HG03139 (cell line): ENCODE measurements at regions not wholly inside any gene's neighbourhood (a gene's known extent, or its start where the extent isn't known, plus 50 kb on each side); places are given as distances from the start of the nearest gene placed in this dataset.

Source experiments
- ATAC-seq: cut with Tn5 transposase; IDR thresholded peaks from one replicate; pipeline ENCODE4 v1.9.1; 2021; ENCODE audit not compliant: unreplicated experiment

DNA sequence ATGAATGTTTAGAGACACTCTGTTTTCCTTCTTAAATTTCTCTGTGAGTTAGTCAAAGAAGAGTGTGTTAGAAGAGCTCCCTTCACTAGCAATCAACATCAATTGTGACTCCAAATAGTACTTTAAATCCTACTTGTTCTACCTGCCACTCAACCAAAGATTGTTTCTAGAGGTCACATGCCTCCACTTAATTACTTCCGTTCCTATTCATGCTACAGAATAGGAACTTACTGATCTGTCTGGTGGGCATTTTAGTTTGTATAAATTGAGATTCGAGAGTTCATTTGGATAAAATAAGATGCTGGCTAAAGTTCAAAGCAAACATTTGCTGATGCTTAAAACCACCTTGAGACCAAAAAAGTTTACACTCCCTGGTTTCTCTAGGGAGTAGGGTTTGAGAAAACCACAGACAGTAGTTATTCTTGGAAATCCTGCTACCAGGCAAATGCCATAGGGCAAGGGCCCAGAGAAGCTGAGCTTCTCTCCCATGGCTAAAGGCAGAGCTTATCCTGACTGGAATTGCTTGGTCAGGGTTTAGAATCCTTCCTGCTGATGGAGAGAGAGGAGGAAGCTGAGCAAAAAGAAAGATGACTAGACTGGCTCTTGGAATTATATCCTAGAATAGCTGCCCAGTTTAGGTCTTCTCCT is 389.6 kb upstream of the ATP2B1 start:
- no peak for ATAC-seq

DNA sequence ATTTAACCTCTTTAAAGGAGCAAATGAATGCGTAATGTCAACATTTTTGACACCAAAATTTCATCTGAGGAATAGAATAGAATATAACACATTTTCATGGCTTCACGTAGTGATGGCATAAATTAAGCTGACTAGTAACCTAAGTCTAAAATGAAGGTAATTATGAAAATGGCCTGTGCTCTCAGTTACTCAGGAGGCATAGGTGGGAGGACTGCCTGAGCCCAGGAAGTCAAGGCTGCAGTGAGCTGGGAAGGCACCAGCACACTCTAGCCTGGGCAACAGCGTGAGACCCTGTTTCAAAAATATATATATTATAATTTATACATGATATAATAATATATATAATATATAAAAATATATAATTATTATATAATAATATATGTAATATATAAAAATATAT is 383.2 kb upstream of the ATP2B1 start:
- no peak for ATAC-seq

DNA sequence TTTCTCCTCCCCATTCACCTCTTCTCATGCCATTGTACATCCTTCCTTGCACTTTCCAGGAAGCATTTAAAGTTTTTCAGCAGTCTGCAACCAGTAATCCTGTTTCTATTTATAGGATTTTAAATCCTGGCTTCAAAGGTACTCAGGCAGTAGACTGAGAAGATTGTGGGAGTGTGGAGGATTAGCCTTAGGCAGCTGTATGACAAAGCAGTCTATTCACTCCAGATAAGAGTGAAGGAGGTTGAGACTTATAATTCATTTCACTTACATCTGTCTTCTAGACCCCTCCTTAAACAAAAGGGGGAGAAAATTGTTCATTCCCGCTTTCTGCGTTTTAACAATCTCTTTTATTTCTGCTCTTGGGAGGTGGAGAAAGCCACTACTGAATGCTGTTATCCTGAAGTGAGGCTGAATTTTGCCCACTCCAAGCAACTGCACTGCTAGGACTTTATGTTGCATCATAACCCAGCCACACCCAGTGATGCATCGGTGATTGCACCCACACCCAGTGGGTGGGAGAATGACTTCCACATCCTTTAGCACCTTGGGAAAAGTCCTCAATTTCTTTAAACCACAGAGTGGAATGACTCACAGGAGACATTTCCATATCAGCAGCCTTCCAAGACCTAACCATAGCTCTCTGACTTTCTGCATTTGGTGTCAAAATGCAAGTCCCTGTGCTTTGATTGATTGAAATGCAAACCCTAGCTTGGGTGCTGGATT is 382.5 kb upstream of the ATP2B1 start:
- no peak for ATAC-seq

DNA sequence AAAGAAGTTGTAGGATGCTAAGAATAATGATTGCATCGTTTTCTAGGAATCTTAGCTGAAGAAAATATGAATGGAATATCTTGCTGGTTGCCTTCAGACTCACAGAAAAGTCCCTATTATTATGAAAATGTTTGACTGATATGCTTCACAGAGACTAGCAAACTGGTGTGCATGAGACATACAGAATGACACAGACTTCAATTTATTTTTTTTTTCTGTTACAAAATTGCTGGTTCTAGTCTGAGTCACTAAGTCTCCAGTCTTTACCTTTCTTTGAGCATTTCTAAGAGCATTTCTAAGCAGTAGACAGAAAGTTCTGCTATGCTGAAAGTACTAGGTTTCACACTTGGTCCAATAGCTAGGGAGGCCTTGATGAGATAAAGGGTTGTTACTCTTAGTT is 377.6 kb upstream of the ATP2B1 start:
- ATAC-seq: no peak

DNA sequence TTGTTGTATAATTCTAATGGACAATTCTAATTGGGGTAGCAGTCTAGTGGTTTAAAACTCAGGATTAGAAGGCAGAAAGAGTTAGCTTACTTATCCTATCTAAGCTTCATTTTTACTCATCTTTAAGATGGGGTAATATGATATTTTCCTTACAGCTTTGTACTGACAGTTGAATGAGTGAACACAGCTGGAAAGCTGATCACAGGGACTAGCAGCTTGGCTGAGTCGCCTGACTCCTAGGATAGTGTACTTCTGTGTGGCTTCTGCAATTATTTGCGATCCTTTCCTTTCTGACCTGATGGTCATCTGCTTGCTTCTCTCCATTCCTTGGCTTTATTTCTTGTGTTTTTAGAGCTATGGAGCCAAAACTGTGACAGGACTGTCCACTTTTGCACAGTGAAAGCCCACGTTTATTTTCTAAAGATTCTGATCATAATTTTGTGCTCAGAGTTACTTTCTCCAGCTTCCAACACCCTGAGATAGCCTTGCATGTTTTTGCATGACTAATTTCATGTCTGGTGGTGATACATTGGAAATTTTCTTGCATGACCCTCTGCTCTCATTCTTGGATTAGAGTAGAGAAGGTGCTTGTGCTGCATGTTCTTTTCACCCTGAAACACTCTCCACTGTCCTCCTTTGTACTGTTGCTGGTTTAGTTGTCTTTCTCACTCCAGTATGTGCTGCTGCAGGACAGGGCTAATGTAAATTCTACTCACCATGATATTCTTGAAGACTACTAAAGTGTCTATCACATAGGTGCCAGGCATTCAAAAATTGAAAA is 377.0 kb upstream of the ATP2B1 start:
- no peak for ATAC-seq

DNA sequence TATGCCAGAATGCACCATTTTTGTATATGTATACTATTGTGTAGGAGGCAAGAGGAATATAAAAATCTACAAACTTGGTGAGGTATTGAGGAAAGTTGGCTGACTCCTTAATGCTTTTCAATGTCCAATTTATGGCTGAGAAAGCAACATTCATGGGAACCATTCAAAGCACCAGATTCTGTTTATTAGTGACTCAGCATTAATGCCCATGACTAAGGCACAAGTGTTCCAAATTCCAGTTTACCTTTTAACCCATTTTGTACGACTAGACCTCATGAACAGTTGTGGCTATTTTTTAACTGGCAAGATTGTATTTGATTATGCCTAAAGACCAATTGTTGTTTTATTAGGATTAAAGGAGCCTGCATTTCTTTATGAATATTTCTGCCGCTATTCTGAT is 375.4 kb upstream of the ATP2B1 start:
- ATAC-seq: no peak

DNA sequence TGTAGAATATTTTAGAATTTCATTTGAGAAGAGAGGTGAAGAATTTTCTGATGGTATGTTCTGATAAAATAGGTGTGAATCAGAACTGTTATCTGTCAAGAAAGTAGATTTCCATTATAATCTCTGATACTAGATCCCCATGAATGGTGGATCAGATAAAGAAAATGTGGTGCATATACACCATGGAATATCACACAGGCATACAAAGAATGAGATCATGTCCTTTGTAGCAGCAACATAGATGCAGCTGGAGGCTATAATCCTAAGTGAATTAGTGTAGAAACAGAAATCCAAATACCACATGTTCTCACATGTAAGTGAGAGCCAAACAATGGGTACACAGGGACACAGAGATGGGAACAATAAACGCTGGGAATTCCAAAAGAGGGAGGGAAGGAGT is 372.0 kb upstream of the ATP2B1 start:
- no peak for ATAC-seq

DNA sequence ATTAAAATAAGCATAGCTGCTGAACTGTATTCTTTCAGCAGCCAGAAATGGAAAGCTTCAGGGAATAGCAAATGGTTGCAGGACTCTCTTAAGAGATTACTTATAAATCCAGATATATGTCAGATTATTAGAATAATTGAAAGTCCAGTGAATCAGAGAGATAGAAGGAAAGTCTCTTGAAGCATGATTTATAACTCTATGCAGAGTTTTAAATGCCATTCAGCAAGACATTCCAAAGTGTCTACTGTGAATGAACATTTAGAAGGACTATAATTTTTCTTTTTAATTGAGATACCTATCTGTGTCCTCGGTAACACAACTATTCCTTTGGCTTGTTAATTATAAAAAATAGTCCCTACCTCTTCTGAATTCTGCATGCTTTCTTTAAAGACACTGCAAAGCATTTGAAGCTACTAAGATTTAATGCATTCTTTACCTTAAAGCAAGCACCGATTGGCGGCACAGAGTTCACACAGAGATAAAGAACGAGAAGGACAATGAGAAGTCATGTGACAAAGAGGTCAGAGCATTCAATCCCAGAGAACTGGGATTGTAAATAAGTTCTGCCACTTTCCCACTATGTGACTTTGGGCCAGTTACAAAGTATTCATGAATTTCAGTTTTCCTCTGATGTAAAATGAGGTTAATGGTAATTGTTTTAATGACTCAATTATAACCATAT is 371.0 kb upstream of the ATP2B1 start:
- ATAC-seq: no peak

DNA sequence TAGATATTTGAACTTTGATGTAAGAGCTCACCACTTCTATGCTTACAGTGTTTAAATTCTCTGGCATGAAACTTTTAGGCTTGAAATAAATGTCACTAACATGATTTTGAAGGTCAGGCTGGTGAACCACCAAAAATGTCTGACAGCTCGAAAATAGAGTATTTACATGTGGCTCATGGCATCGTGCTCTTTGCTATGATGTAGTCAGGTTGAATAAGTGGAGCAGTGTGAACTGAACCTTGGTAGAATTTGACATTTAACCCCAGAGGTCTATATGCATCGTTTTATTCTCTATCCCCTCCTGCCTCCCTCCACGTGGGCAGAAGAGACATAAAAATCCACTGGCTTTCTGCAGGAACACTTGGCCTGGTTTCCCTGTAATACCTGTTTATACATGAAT is 369.7 kb upstream of the ATP2B1 start:
- ATAC-seq: no peak

DNA sequence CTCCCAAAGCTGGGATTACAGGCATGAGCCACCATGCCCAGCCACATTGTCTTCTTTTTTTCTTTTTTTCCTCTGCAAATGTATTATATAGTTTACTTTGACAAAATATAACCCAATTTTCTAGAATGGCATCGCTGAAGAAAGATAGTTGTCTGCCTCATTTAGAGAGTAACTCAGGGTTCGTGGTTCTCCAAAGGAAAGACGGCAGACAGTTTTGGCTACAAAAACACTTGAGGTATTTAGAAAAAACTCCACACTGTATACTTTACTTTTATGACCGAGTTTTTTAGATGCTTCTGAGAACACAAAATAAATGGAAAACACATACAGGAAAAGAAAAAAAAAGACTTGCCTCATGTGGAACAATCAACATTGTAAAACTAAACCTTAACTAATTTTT is 369.1 kb upstream of the ATP2B1 start:
- no peak for ATAC-seq

DNA sequence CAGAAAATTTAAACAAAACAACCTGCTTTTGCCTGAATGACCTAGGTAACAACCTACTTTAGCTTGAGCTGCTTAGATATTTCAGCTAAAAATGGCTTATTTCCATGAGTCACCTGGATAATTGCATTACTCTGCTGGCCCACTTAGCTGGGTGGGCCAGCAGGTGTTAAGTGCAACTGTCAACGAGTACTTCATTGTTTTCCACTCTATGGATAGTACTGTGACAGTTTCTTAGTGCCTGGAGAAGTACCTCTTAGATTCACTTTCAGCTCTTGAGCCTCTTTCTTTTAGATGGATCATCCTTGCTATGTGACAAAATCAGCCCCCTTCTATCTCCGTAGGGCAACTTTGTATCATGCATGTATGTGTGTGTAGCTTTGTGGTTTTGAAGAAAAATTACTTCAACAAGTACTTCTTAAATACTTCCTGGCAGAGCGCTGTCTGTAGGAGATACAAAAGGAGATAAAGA is 368.2 kb upstream of the ATP2B1 start:
- ATAC-seq: no peak

DNA sequence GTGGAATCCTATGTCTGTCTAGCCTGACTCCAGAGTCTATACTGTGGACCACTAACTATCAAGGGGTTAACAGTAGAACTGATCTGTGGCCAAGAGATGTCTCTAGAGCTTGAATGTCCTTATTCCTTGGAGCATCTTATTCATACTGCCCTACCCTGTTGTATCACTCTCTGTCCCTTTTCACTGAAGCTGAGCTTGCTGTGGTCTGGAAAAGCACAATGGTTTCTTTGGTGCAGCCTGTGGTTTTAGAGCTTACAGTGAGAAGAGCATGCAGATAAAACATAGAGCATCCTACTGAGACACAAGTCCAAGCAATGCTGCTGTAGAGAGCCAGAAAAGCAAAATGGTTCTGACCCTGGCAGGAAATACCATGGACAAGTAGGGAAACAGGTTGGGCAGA is 367.0 kb upstream of the ATP2B1 start:
- no peak for ATAC-seq

DNA sequence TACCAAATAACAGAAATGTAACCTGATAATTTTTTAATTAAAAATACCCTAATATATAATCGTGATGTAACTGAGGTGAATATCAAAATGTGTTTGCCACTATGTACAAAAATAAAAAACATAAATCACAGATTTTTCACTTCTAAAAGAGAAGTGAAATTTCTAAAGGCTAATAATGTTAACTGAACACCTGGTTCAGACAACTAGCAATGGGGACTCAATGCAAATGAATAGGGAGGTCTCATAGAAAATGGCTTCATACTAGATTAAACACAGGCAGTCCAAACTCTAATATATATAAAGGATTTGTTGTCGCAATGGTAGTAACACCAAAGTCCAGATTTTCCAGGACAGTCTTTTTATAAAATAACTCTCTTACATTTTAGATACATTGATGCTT is 365.4 kb upstream of the ATP2B1 start:
- no peak for ATAC-seq

DNA sequence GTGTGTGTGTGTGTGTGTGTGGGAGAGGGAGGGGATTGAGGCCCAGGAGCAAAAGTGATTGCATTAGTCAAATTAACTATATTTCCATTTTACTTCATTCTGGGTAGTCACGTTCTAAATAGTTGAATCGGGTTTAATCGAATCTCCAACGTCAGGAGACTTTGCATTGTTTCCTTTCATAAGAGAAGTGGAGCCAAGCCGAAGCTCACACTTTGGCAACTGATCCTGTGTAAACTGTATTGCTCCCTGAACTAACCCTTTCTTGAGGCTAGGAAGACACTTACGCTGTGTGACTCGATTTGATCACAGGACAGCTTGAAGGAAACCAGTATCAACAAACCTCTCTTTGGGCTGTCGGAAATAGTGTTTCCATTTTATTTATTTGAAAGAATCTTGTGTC is 363.4 kb upstream of the ATP2B1 start:
- ATAC-seq: no peak

DNA sequence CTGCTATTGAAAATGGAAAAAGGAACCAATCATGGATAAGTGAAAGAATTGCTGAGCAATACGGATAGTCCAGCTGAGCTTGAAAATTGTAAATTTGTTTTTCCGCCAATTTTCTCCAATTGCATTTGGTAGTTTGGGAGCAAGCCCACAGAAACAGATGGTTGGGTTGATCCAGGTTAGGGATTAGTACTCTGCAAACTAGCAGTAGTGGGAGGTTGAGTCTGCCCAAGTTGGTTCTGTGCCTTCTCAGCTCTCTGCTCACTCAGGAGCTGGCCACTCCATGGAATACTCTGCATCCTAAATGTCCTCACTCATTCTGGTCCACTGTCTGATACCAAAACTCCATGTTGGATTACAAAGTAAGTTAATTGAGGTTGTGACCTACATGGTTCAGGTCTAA is 361.1 kb upstream of the ATP2B1 start:
- no peak for ATAC-seq

DNA sequence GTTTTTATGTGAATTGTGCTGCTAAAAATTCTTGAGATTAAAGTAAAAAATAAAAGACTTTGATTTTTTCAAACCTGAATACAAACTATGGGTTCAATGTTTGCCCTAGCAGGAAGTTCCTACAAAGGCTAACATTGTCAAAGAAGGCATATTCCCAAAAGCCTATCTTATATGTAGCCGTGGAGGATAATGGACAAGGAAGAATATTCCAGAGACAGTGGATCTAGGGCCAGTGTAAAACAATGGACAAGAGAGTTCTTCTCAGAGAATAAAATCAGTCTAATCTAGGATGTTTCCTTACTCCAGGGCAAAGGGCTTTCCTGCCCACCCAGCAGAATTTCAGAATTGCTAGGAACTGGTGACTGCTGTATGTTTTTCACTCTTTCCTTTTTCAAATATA is 359.2 kb upstream of the ATP2B1 start:
- ATAC-seq: no peak

DNA sequence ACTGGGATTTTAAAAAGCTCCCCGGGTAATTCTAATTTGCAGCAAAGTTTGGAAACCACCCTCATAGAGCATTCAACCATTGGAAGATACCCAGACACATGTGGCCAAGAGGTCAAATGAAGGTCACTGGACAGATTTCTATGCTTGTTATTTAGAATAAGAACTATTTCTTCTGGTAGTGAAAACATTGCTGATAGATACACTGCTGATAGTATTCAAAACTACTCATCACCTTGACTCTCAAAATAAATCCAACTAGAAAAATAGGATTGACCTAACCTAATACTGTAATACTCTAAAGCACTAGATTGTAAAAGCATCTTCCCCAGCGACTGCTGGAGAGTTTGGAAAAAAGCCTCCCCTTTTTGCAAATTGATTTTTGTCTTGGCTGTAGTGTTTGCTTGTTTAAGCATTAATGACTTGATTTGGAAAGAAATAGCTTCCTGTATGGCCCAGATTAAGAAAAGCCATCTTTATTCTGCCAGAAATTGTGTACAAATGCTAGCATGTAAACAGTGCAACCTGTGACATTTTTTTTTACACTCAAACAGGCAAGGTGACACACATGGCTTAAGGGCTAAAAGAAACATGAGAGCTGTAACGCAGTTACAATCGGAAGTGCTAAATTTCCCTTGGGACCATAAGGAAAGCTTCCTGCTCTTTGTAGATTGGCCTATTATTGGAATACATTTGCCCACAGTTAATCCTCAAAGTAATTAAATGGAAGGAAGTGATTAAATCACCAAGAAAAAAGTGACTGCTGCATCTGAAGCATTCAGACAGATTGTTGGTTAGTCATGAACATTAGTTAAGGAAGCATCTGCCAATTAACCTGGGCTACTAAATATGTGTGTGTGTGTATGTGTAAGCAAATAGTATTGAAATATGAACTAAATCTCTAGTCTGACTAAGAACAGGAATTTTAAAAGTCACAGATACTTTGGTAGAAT is 356.5 kb upstream of the ATP2B1 start:
- no peak for ATAC-seq

DNA sequence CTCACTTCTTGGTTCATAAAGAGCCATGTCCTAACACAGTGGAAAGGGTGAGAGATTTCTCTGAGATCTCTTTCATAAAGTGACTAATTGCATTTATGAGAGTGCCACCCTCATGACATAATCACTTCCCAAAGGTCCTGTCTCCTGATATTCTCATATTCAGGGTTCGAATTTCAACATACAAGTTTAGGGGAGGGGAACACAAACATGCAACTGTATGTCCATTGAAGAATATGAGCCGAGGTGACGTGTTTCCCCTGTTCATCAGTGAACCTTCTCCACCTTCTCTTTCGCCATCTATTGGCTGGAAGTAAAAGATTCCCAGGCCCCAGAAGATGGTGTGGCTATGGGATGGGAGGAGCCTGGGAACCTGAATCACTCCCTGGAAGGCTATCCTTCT is 354.2 kb upstream of the ATP2B1 start:
- no peak for ATAC-seq

DNA sequence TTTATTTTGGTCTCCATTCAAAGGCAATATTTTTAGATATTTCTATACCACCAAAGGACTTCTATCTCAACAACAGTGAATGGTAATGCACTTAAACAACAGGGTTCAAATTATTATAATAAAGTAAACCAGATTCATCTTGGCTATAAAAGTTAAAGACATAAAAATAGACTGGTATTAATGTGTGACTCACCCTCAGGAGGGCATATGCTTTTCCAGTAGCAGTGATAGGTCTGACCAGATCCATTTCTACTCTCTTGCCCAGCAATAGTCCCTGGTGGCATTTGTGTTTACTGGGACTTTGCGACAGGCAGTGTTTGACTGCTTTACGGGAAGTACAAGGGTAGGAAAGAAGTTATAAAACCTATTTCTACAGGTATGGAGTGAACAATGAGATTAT is 353.2 kb upstream of the ATP2B1 start:
- no peak for ATAC-seq

DNA sequence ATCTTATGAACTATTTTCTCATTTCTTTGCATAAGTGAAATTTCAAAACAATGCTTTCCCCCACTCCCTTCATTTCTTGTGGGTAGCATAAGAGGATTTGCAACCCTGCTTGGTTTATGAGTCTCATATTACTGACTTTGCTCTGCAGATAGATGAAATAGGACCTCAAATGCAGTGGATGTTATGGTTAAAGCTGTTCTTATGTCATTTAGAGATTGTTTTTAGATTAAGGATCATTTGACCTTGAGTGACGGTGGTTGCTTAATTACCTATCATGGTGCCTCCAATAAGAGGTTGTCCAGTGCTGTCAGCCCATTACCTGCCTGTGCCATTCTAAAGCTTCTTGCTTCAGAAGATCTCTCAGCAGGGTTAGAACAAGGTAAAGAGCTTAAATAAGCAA is 351.4 kb upstream of the ATP2B1 start:
- ATAC-seq: no peak
